BJ (cell line): ENCODE measurements at regions not wholly inside any gene's neighbourhood (a gene's known extent, or its start where the extent isn't known, plus 50 kb on each side); places are given as distances from the start of the nearest gene placed in this dataset.
A peak's percentile ranks its signal among the peaks of the same experiment; 100 is the strongest.

Experiments used
- CTCF ChIA-PET: fragments of 350-600 bp; formaldehyde crosslinking; extraction: SDS; loops from one replicate; lab custom pipeline; 2021; ENCODE audit warnings: antibody characterized with exemption, inconsistent platforms; lab: Yijun Ruan, JAX
- POLR2A ChIA-PET: fragments of 300-600 bp; sonication (Branson Sonifier 250); formaldehyde crosslinking; extraction: SDS; loops from one replicate; lab custom pipeline; 2021; ENCODE audit warnings: antibody characterized with exemption; lab: Charles Lee
- DNase-seq: peaks from one replicate; pipeline ENCODE4 v3.0.0-alpha.2; 2011; ENCODE audit warnings: low read depth
- H3K27me3 ChIP-seq: 2 replicates; pipeline ENCODE4 v1.6.0; 2011; ENCODE audit warnings: low read length; ENCODE audit not compliant: control insufficient read depth, insufficient read depth
- H3K36me3 ChIP-seq: 2 replicates; pipeline ENCODE4 v1.5.1; 2011; ENCODE audit warnings: low read length; ENCODE audit not compliant: control insufficient read depth, insufficient read depth
- H3K4me3 ChIP-seq: 2 replicates; pipeline ENCODE4 v1.5.1; 2011; ENCODE audit warnings: low read depth, mild to moderate bottlenecking, control low read depth, low read length
- TF ChIP-seq, protein P1 (sequence below): IDR thresholded peaks from 2 replicates; pipeline ENCODE4 v1.5.1; 2011; ENCODE audit warnings: low read depth, mild to moderate bottlenecking, control low read depth, inconsistent platforms, low read length, moderate library complexity; ENCODE audit not compliant: insufficient read depth

- no peak for DNase-seq
- Histone ChIP-seq H3K36me3 (no peaks in the 10 kb centered on the region), H3K27me3 (no peaks in the 10 kb centered on the region), H3K4me3 (no peak overlapping the region)
- ChIA-PET CTCF (no interaction called here), POLR2A (no interaction called here)
- TF ChIP-seq, protein P1, sequence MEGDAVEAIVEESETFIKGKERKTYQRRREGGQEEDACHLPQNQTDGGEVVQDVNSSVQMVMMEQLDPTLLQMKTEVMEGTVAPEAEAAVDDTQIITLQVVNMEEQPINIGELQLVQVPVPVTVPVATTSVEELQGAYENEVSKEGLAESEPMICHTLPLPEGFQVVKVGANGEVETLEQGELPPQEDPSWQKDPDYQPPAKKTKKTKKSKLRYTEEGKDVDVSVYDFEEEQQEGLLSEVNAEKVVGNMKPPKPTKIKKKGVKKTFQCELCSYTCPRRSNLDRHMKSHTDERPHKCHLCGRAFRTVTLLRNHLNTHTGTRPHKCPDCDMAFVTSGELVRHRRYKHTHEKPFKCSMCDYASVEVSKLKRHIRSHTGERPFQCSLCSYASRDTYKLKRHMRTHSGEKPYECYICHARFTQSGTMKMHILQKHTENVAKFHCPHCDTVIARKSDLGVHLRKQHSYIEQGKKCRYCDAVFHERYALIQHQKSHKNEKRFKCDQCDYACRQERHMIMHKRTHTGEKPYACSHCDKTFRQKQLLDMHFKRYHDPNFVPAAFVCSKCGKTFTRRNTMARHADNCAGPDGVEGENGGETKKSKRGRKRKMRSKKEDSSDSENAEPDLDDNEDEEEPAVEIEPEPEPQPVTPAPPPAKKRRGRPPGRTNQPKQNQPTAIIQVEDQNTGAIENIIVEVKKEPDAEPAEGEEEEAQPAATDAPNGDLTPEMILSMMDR = no peak
Measured at GRCh38 chr11:7167976-7168740, 79.4 kb downstream of the RBMXL2 start.

DNA sequence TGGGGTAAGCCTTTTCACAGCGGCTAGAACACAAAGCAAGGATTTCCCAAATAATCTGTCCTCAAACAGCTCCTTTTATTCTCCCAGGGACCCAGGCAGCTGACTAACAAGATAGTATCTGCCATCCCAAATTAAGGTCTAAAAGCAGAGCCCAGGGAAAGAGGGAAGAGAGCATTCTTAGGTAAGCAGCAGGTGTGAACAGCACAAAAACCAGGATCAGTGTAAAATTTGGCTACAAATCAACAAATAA is 79.9 kb downstream of the RBMXL2 start:
- no peak overlapping the region for H3K4me3 ChIP-seq
- TF ChIP-seq, protein P1 = no peak
- ChIA-PET POLR2A (no interaction called here), CTCF (no interaction called here)
- no peaks in the 10 kb centered on the region for H3K36me3 ChIP-seq
- no peaks in the 10 kb centered on the region for H3K27me3 ChIP-seq
- DNase-seq = no peak

GRCh38 chr11:7170431-7170830 is 81.3 kb upstream of the SYT9 start:
- CTCF ChIA-PET = no interaction called here
- H3K4me3 ChIP-seq = no peak overlapping the region
- TF ChIP-seq, protein P1 = no peak
- no peak for DNase-seq
- H3K27me3 ChIP-seq = no peaks in the 10 kb centered on the region
- H3K36me3 ChIP-seq = no peaks in the 10 kb centered on the region
- POLR2A ChIA-PET = no interaction called here

DNA sequence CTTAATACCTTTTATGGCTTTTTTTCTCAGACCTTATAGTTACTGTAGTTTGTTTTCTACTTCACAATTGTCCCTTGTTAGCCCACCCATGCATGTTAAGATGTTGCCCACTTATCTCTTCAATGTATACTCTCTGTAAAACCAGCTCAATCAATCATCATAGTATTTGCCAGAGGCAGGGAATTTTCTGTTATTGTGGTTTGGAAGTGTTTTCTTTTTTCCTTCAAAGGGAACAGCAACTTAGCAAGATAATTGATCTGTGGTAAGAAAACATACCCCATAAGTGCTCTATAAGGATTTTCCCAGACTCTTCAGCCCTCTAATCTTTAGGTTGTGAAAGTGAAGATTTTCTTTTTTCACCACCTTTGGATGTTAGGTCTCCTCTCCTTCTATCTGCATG is 76.7 kb upstream of the SYT9 start:
- no peaks in the 10 kb centered on the region for H3K36me3 ChIP-seq
- DNase-seq = no peak
- H3K4me3 ChIP-seq = no peak overlapping the region
- CTCF ChIA-PET = no interaction called here
- no peaks in the 10 kb centered on the region for H3K27me3 ChIP-seq
- TF ChIP-seq, protein P1 = no peak
- POLR2A ChIA-PET = no interaction called here

GRCh38 chr11:7186190-7186589 is 65.5 kb upstream of the SYT9 start:
- peak; percentile 57 for DNase-seq
- no peaks in the 10 kb centered on the region for H3K27me3 ChIP-seq
- CTCF ChIA-PET = no interaction called here
- TF ChIP-seq, protein P1 = no peak
- H3K4me3 ChIP-seq = no peak overlapping the region
- POLR2A ChIA-PET = interaction anchor here (0.6 kb wide), 1 partner anchor 11 kb away, joined by 3 read pairs; no protein-coding TSS in a partner anchor
- no peaks in the 10 kb centered on the region for H3K36me3 ChIP-seq
